ENCODE measurements at regions not wholly inside any gene's neighbourhood (a gene's known extent, or its start where the extent isn't known, plus 50 kb on each side); places are given as distances from the start of the nearest gene placed in this dataset.

DNA sequence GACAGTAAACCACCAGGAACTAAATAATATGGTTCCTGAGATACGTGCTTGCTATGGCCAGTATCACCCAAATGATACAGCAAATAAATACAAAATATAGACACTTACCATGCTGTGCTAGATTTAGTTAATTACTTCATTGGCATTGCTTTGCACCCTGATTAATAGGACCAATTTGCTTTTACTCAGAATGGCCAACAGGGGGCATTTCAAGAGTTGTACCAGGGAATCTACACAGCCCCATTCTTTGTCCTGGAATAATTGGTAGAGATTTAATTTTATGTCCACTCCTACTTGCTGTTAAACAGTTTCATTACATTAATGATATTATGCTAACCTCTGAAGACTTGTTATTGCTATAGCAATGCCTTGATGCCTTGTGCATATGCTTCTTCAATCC is 280.8 kb downstream of the RERGL start:
- DNase-seq, result no peak

DNA sequence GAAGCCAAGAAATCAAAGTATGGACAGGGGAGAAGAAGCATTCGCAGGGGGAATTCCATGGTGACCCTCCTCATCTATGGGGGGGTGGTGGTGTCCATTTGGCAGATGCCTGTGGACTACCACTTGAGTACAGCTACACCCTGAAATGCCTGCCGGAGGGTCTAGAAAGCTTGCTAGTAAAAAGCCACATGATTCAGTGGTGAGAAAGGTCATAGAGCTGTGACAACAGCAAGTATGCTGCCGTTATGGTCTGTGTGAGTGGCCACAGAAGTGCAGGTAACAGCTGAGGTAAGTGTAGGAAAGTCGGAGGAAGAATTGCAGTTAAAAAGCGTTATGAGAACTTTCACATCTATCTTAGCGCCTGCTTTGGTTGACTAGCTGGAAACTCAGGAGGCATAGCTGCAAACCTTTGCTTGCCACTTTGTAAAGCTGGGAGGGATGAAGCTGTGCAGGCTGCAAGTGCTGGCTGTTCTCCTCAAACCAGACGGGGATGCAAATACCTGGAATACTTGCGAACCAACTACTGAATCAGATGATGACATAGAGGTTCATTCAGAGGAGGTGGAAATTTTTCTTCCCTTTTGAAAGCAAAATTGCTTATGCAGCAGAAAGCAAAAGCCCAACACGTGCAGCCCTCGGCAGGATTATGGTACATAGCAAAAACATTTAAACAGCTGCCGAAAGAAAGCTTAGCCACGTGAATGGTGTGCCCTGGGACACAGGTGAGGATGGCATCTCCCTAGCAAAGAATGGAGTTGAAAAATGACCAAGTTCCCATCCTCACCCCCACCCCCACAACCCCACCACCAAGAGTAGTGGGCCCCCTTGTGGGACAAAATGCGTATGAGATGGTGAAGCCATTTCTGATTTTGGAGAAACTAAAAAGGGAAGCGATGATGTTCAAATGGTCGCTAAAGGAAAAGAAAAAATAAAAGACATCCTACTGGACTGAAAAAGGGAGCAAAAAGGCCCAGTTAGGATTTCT is 287.0 kb downstream of the RERGL start:
- no peak for DNase-seq

DNA sequence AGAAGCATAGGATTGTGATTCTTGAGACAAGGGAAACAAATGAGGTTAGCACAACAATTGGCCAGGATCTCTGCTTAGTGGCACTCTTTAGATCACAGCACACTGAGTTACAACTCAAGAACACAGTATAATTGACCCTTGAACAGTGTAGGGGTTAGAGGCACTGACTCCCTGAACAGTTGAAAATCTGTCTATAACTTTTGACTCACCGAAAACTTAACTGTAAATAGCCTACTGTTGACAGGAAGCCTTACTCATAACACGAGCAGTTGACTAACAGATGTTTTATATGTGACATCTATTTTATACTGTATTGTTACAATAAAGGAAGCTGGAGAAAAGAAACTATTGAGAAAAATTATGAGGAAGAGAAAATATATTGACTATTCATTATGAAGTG is 296.1 kb downstream of the RERGL start:
- DNase-seq, result no peak

DNA sequence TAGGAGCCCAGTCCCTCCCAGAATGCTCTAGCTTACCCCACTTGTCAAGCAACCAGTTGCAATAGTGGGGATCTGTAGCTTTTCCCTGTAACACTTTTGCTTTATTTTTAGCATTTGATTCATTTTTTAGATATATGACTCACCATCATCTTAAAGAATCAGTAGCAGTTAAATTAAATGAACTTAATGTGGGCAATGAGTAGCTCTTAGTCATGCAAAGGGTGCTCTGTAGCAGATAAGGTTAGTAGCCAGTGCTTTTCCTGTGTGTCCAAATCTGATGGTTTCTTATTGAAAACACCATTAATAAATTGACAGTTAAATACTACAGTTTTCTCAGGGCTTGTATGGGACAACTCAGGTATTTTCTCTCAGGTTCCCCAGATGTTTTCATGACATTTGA is 311.8 kb downstream of the RERGL start:
- DNase-seq, result no peak

DNA sequence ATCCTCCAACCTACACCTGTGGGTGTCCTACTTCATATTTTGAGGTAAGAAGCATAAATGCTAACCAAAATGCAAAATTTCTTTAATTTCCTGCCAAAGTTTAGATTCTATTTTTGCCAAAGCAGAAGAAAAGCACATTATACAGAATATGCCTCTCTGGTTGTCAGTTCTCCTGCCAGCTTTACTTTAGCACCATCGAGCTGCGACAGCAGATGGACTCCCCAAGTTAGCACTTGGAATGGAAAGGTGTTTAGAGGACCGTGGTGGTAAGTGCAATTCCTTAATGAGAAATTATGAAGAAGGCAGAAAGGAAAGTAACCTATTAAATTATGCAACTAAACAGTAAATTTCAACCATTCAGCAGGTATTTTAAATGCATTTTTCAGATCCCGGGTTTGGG is 326.6 kb downstream of the RERGL start:
- DNase-seq, result no peak

DNA sequence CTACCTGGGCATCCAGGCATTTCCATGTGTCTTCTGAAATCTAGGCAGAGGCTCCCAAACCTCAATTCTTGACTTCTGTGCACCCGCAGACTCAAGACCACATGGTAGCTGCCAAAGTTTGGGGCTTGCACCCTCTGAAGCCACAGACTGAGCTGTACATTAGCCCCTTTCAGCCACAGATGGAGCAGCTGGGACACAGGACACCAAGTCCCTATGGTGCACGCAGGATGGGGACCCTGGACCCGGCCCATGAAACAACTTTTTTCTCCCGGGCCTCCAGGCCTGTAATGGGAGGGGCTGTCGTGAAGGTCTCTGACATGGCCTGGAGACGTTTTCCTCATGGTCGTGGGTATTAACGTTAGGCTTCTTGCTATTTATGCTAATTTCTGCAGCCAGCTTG is 330.0 kb downstream of the RERGL start:
- DNase-seq, result no peak
